NT2/D1 (cell line): ENCODE measurements at regions not wholly inside any gene's neighbourhood (a gene's known extent, or its start where the extent isn't known, plus 50 kb on each side); places are given as distances from the start of the nearest gene placed in this dataset.

ENCODE experiments used
- DNase-seq: peaks from one replicate; pipeline ENCODE4 v3.0.0-alpha.2; 2011; ENCODE audit warnings: low read depth, low spot score
- H3K27me3 ChIP-seq: 2 replicates; pipeline ENCODE4 v1.6.0; 2011; ENCODE audit warnings: mild to moderate bottlenecking; ENCODE audit not compliant: insufficient read length, insufficient read depth
- H3K36me3 ChIP-seq: 2 replicates; pipeline ENCODE4 v1.6.1; 2011; ENCODE audit warnings: mild to moderate bottlenecking, low read length, mixed read lengths; ENCODE audit not compliant: insufficient read depth, insufficient read length
- H3K4me1 ChIP-seq: 2 replicates; pipeline ENCODE4 v1.5.1; 2011; ENCODE audit not compliant: insufficient read depth, insufficient read length
- H3K4me3 ChIP-seq: 2 replicates; pipeline ENCODE4 v1.5.1; 2011; ENCODE audit warnings: low read depth; ENCODE audit not compliant: insufficient read length
- H3K9ac ChIP-seq: 2 replicates; pipeline ENCODE4 v1.6.0; 2011; ENCODE audit warnings: low read depth; ENCODE audit not compliant: insufficient read length
- H3K9me3 ChIP-seq: 2 replicates; pipeline ENCODE4 v1.5.1; 2011; ENCODE audit warnings: mild to moderate bottlenecking, low read length; ENCODE audit not compliant: insufficient read depth
- SUZ12 ChIP-seq: IDR thresholded peaks from 2 replicates; pipeline ENCODE4 v1.6.1; 2011; ENCODE audit not compliant: insufficient read length, insufficient read depth; ENCODE audit errors: extremely low read depth
- YY1 ChIP-seq: IDR thresholded peaks from 2 replicates; pipeline ENCODE4 v1.6.1; 2011; ENCODE audit not compliant: insufficient read length, insufficient read depth
- ZNF274 ChIP-seq: IDR thresholded peaks from 2 replicates; pipeline ENCODE4 v1.6.1; 2011; ENCODE audit warnings: mild to moderate bottlenecking, low read depth, low read length

DNA sequence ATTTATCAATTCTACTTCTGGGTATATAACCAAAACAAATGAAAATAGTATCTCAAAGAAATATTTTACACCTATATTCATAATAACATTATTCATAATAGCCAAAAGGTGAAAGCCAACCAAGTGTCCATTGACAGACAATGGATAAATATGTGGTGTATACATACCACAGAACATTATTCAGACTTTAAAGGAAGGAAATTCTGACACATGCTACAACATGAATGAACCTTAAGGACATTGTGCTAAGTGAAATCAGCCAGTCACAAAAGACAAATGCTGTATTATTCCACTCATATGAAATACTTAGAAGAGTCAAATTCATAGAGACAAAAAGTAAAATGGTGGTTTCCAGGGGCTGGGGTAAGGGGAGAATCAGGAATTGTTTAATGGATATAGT is 370.5 kb upstream of the CHAC2 start:
- H3K4me1 ChIP-seq, result no peaks in the 10 kb centered on the region
- no peaks in the 10 kb centered on the region for H3K9me3 ChIP-seq
- H3K27me3 ChIP-seq, result no peaks in the 10 kb centered on the region
- TF ChIP-seq ZNF274, result no peak
- TF ChIP-seq YY1, result no peak
- TF ChIP-seq SUZ12, result no peak
- no peak for DNase-seq
- H3K9ac ChIP-seq, result no peak overlapping the region
- H3K36me3 ChIP-seq, result no peaks in the 10 kb centered on the region
- H3K4me3 ChIP-seq, result no peak overlapping the region

DNA sequence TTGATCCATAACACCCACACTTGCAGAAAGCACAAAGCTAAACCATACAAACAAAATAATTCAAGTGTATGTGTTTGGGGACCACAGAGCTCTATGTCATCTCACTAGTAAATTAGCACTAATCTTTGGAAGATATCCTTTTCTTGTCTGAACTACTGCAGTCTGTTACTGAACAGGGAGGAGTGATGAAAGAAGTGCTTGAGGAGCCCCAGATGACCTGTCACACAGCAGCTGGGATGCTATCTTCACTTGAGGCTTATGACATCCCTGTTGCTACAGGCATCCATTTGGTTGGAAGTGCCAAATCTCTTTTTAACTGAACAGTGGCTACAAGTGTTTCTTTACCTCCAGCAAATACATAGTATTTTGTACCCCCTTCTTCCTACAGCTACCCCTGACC is 386.3 kb upstream of the CHAC2 start:
- no peak overlapping the region for H3K4me3 ChIP-seq
- no peaks in the 10 kb centered on the region for H3K27me3 ChIP-seq
- no peaks in the 10 kb centered on the region for H3K9me3 ChIP-seq
- H3K36me3 ChIP-seq, result no peaks in the 10 kb centered on the region
- no peak for DNase-seq
- H3K9ac ChIP-seq, result no peak overlapping the region
- TF ChIP-seq YY1 (no peak), SUZ12 (no peak), ZNF274 (no peak)
- no peaks in the 10 kb centered on the region for H3K4me1 ChIP-seq

DNA sequence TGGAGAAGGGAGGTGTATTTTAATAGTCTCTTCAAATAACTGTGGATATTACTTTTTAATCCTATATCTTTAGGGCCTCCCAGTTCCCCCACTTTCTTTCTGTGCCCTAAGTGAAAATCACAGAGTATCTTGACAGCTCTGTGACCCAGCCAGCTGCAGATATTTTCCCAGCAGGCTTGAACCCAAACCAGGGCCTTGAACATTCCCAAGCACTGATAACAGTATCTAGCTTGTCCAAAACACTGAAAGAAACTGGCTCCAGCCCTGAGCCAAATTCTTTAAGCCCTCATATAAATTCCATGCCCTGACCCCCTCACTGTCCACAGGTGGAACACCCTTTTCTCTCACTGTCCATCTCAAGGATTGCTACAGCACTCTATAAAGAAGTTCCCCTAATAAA is 388.1 kb upstream of the CHAC2 start:
- no peak for TF ChIP-seq YY1
- no peak overlapping the region for H3K9ac ChIP-seq

DNA sequence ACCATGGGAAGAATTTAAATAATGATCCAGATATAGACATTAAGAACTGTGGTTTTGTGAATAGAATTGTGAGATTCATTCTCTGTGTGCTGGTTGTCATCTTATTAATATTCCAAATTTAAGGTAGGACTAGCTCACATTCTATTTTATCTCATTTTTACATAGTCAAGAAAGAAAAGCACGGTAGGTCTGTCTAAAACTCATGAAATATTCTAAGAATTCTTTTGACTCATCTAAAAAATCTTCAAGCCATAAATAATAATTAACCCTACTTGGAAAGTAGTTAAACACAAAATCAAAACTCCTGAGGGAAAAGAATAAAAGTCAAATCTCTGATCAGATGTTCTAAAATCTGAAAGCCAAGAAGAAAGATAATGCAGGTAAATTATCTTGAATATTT is 388.8 kb upstream of the CHAC2 start:
- Histone ChIP-seq H3K27me3 (no peaks in the 10 kb centered on the region), H3K36me3 (no peaks in the 10 kb centered on the region), H3K4me1 (no peaks in the 10 kb centered on the region), H3K9ac (no peak overlapping the region), H3K4me3 (no peak overlapping the region), H3K9me3 (no peaks in the 10 kb centered on the region)
- DNase-seq, result no peak
- no peak for TF ChIP-seq YY1
- no peak for TF ChIP-seq ZNF274
- TF ChIP-seq SUZ12, result no peak

More for the DNA sequence above, 388.1 kb upstream of the CHAC2 start:
- no peaks in the 10 kb centered on the region for H3K9me3 ChIP-seq
- H3K36me3 ChIP-seq, result no peaks in the 10 kb centered on the region
- H3K4me3 ChIP-seq, result no peak overlapping the region
- no peaks in the 10 kb centered on the region for H3K27me3 ChIP-seq
- DNase-seq, result no peak
- H3K4me1 ChIP-seq, result no peaks in the 10 kb centered on the region

DNA sequence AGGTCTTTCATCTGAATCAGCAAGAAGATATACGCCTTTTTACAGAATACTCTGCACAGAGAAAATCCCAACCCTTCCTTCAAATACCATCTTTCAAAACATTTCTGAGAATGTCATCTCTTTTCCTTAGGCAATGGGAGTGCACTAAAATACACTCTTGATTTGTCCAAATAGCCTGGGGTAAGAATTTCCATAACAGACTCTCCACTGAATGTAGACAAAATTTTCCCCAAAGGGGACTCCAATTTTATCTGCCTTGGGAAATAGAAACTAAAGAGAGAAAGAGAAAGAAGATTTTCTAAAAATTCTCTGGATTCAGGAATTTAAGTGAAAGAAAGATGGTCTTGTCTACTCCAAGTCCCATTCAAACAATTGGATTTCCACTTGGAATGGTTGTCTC is 394.5 kb upstream of the CHAC2 start:
- no peak for DNase-seq
- no peaks in the 10 kb centered on the region for H3K27me3 ChIP-seq

DNA sequence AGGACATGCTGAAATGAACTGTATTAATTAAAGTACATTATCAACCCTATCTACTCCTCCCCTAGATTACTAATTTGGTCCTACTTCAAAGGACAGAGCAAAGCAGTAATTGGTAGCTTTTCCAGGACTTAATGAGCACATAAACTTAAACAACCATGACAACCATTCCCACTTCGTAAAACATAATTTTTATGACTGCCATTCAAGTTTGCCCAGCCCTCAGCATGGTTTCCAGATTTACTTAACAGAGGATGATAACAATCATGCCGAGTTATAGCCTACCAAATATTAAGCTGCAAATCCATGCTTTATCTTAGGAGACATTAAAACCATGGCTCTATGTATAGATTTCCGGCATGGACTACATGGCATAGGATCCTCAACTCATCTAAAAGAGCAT is 401.1 kb upstream of the CHAC2 start:
- no peak overlapping the region for H3K4me3 ChIP-seq
- H3K9ac ChIP-seq, result no peak overlapping the region
- no peaks in the 10 kb centered on the region for H3K36me3 ChIP-seq
- H3K4me1 ChIP-seq, result no peaks in the 10 kb centered on the region
- H3K9me3 ChIP-seq, result no peaks in the 10 kb centered on the region; the same call in 1 of the 2 replicates
- no peaks in the 10 kb centered on the region for H3K27me3 ChIP-seq
- no peak for DNase-seq
- TF ChIP-seq ZNF274 (no peak), YY1 (no peak)

More for the DNA sequence above, 394.5 kb upstream of the CHAC2 start:
- Histone ChIP-seq H3K4me1 (no peaks in the 10 kb centered on the region), H3K4me3 (no peak overlapping the region), H3K9ac (no peak overlapping the region), H3K9me3 (no peaks in the 10 kb centered on the region), H3K36me3 (no peaks in the 10 kb centered on the region)
- TF ChIP-seq YY1 (no peak), SUZ12 (no peak), ZNF274 (no peak)

DNA sequence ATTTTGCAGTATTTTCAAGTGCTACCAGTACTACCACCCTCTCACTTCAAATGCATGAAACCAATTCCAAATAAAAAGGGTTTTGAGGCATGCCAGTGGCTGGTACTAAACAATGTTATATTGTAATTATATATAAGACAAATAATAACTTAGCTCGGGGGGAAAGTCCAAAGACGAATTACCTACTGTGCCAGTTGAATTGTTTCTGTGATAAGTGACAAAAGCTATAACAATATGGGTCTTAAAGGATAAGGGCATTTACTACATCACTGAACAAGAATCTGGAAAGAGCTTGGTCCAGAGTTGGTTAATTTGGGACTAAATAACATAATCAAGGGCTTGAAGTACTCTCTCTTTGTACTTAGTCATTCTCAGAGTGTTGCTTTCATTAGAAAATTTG is 404.7 kb upstream of the CHAC2 start:
- Histone ChIP-seq H3K27me3 (no peaks in the 10 kb centered on the region), H3K36me3 (no peaks in the 10 kb centered on the region), H3K4me3 (no peak overlapping the region), H3K9ac (no peak overlapping the region), H3K9me3 (no peaks in the 10 kb centered on the region; the same call in 1 of the 2 replicates), H3K4me1 (no peaks in the 10 kb centered on the region)
- DNase-seq, result no peak
- TF ChIP-seq ZNF274 (no peak), YY1 (no peak), SUZ12 (no peak)
